Ureter (tissue), 1 donor: ENCODE measurements at regions not wholly inside any gene's neighbourhood (a gene's known extent, or its start where the extent isn't known, plus 50 kb on each side); places are given as distances from the start of the nearest gene placed in this dataset.

Experiments used
- DNase-seq: peaks from one replicate; pipeline ENCODE4 v3.0.0-alpha.2; 2020; ENCODE audit warnings: low spot score
- donor health status: DM: yes; HTN: yes; CAD: no.

GRCh38 chr4:18880871-18881270 lies 859.3 kb upstream of the LCORL start:
- no peak for DNase-seq

- DNase-seq: no peak
Observed at GRCh38 chr4:18878561-18878960, 857.0 kb upstream of the LCORL start.

- DNase-seq: no peak
Observed at GRCh38 chr4:18869166-18869565, 847.6 kb upstream of the LCORL start.

- DNase-seq: no peak
Observed at GRCh38 chr4:18860836-18861530, 839.4 kb upstream of the LCORL start.

GRCh38 chr4:18859468-18859867 lies 837.9 kb upstream of the LCORL start:
- no peak for DNase-seq

GRCh38 chr4:18858229-18858922 lies 836.8 kb upstream of the LCORL start:
- DNase-seq: no peak

- no peak for DNase-seq
Observed at GRCh38 chr4:18850867-18851266, 829.3 kb upstream of the LCORL start.

- no peak for DNase-seq
Observed at GRCh38 chr4:18847249-18847890, 825.8 kb upstream of the LCORL start.

GRCh38 chr4:18846313-18846712 lies 824.8 kb upstream of the LCORL start:
- no peak for DNase-seq

- no peak for DNase-seq
Observed at GRCh38 chr4:18844726-18845125, 823.2 kb upstream of the LCORL start.

- no peak for DNase-seq
Observed at GRCh38 chr4:18842431-18842830, 820.9 kb upstream of the LCORL start.

- DNase-seq: no peak
Observed at GRCh38 chr4:18840481-18840880, 818.9 kb upstream of the LCORL start.

- DNase-seq: no peak
Observed at GRCh38 chr4:18816228-18816895, 794.8 kb upstream of the LCORL start.

- DNase-seq: no peak
Observed at GRCh38 chr4:18815779-18816173, 794.2 kb upstream of the LCORL start.

- DNase-seq: no peak
Observed at GRCh38 chr4:18815081-18815778, 793.7 kb upstream of the LCORL start.

GRCh38 chr4:18813771-18814170 lies 792.2 kb upstream of the LCORL start:
- DNase-seq: no peak

- no peak for DNase-seq
Observed at GRCh38 chr4:18813055-18813454, 791.5 kb upstream of the LCORL start.

- no peak for DNase-seq
Observed at GRCh38 chr4:18803781-18804180, 782.2 kb upstream of the LCORL start.

- no peak for DNase-seq
Observed at GRCh38 chr4:18798123-18798522, 776.6 kb upstream of the LCORL start.

- no peak for DNase-seq
Observed at GRCh38 chr4:18795794-18796193, 774.2 kb upstream of the LCORL start.

- no peak for DNase-seq
Observed at GRCh38 chr4:18777190-18777930, 755.8 kb upstream of the LCORL start.
